IPS DF 6.9 (cell line): ENCODE measurements at regions not wholly inside any gene's neighbourhood (a gene's known extent, or its start where the extent isn't known, plus 50 kb on each side); places are given as distances from the start of the nearest gene placed in this dataset.
"Not testable (repeated sequence)": the region's sequence is repeated elsewhere in the genome, so short reads cannot be mapped to it uniquely, and the experiment has no call there.

Experiments used
- DNase-seq: peaks from one replicate; pipeline ENCODE4 v3.0.0-alpha.2; 2013; ENCODE audit warnings: low read depth, low spot score
- H3K27ac ChIP-seq: one replicate; pipeline ENCODE4 v1.5.1; 2013; ENCODE audit warnings: low read length, control low read depth
- H3K27me3 ChIP-seq: 2 replicates; pipeline ENCODE4 v1.6.1; 2013; ENCODE audit warnings: mild to moderate bottlenecking, low read length; ENCODE audit not compliant: control insufficient read depth, insufficient read depth
- H3K36me3 ChIP-seq: 2 replicates; pipeline ENCODE4 v1.6.1; 2013; ENCODE audit warnings: low read length; ENCODE audit not compliant: control insufficient read depth, insufficient read depth
- H3K4me1 ChIP-seq: 2 replicates; pipeline ENCODE4 v1.6.1; 2013; ENCODE audit warnings: low read length; ENCODE audit not compliant: control insufficient read depth, insufficient read depth
- H3K4me3 ChIP-seq: 2 replicates; pipeline ENCODE4 v1.5.1; 2013; ENCODE audit warnings: mild to moderate bottlenecking, low read length
- H3K9me3 ChIP-seq: 2 replicates; pipeline ENCODE4 v1.6.1; 2013; ENCODE audit warnings: low read length, inconsistent platforms; ENCODE audit not compliant: control insufficient read depth, insufficient read depth
- WGBS: extraction: QIAGEN DNeasy Blood & Tissue Kit; methylation state at CpG from one replicate; pipeline ENCODE4 v1.1.7; 2013; ENCODE audit warnings: mixed read lengths, missing lambda C conversion rate; ENCODE audit not compliant: insufficient read length, insufficient coverage; 5-methylcytosine and 5-hydroxymethylcytosine counted together

DNA sequence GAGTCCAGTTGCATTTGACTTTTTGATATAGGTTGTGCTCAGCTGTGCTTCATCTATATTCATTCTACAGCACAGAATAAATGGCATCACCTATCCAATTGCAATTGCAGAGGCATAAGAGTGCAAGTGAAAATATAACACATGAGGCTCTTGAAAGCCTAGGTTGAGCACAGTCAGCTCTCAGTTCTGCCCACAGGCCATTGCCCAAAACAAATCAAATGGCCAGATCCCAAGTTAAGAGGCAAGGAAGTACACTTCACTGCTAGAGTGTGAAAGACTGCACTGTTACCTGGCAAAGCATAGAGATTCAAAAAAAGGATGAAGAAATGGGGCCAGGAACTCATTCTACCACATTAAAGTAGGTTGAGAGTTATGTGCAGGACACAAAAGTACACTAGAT lies 305.5 kb upstream of the SEMA6A start:
- H3K4me3 ChIP-seq, result no peak overlapping the region
- no peak overlapping the region for H3K27ac ChIP-seq
- H3K9me3 ChIP-seq, result no peaks in the 10 kb centered on the region
- H3K4me1 ChIP-seq, result no peaks in the 10 kb centered on the region
- no peaks in the 10 kb centered on the region for H3K27me3 ChIP-seq
- H3K36me3 ChIP-seq, result no peaks in the 10 kb centered on the region
- no peak for DNase-seq

DNA sequence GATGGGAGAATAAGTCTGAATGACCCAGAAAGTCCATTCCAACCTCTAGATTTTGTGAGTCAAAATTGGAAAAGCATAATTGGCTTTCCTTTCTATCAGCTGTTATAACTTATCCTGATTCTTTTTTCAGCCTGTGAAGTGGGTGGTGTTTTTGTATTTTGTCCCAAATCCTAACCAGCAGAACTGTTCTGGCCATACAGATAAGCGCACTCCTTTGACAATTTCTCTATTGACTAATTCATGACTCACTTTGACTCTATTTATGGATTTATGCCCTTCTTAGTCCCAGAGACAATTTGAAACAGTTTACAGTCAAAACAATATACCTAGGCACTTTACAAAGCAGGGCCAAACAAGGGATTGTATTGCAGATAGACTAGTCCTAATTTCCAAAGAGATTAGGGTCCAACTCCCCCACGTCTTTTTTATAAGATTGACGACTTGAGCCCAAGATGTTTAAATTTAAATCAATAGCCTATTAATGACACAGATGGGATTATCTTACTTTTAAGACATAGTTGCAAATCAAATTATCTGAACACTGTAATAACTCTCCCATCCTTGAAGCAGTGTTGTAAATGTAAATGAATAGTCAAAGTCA lies 301.7 kb upstream of the SEMA6A start:
- H3K36me3 ChIP-seq, result no peaks in the 10 kb centered on the region
- H3K27me3 ChIP-seq, result no peaks in the 10 kb centered on the region
- no peak overlapping the region for H3K4me3 ChIP-seq
- no peak overlapping the region for H3K27ac ChIP-seq
- WGBS, result no CpG with 5 or more reads among the region's 3 CpGs
- H3K9me3 ChIP-seq, result no peaks in the 10 kb centered on the region
- no peaks in the 10 kb centered on the region for H3K4me1 ChIP-seq
- DNase-seq, result no peak

DNA sequence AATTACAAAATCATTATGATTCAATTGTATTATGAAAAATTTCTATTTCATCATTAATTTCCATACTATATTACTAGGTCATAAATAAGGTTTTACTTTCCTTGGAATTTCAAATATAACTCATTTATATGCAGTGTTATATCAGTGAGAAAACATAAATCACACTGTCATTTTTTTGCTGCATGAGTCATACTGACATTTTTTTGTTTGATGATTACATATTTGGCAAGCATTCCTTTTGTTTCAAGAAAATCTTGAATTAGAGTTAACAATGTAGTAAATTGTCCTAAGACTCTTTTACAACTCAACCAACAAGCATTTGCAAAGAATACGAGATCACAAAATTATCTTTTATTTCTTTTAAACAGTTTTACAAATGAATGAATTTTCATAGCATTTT lies 298.4 kb upstream of the SEMA6A start:
- no CpG with 5 or more reads among the region's 1 CpG for WGBS
- no peaks in the 10 kb centered on the region for H3K9me3 ChIP-seq
- 0 out of 2 replicates have a peak, but pooled peaks cover under 1% of the 10 kb centered on the region for H3K4me1 ChIP-seq
- no peak overlapping the region for H3K27ac ChIP-seq
- no peaks in the 10 kb centered on the region for H3K27me3 ChIP-seq
- DNase-seq, result no peak
- H3K4me3 ChIP-seq, result no peak overlapping the region
- no peaks in the 10 kb centered on the region for H3K36me3 ChIP-seq

DNA sequence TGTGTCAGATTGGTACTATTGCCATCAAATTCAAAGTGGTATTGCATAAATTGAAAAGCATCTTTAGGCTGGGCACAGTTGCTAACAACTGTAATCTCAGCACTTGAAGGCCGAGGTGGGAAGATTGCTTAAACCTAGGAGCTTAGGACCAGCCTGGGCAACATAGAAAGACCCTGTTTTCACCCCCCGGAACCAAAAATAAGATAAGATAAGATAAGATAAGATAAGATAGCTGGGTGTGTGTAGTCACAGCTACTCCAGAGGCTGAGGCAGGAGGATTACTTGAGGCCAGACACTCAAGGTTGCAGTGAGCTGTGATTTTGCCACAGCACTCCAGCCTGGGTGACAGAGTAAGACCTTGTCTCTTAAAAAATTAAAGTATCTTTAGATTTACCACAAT lies 297.9 kb upstream of the SEMA6A start:
- H3K4me1 ChIP-seq, result 0 out of 2 replicates have a peak, but pooled peaks cover 1% of the 10 kb centered on the region
- no peak for DNase-seq
- no peaks in the 10 kb centered on the region for H3K36me3 ChIP-seq
- no peaks in the 10 kb centered on the region for H3K27me3 ChIP-seq
- H3K9me3 ChIP-seq, result no peaks in the 10 kb centered on the region
- no peak overlapping the region for H3K27ac ChIP-seq
- no CpG with 5 or more reads among the region's 2 CpGs for WGBS
- no peak overlapping the region for H3K4me3 ChIP-seq

DNA sequence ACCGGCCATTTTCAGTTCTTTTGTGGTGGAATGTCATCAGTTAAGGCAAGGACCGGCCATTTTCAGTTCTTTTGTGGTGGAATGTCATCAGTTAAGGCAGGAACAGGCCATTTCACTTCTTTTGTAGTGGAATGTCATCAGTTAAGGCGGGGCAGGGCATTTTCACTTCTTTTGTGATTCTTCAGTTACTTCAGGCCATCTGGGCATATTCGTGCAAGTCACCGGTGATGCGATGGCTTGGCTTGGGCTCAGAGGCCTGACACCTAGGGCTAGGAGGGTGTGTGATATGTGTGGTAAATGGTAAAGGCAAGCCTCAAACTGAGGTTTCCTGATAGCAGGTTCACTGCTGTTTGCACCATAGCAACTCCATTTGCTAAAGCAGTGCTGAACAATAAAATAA lies 293.2 kb upstream of the SEMA6A start:
- H3K36me3 ChIP-seq, DNase-seq, H3K4me1 ChIP-seq, H3K27me3 ChIP-seq, H3K4me3 ChIP-seq, H3K9me3 ChIP-seq, H3K27ac ChIP-seq: not testable (repeated sequence)
- no CpG with 5 or more reads among the region's 6 CpGs for WGBS

DNA sequence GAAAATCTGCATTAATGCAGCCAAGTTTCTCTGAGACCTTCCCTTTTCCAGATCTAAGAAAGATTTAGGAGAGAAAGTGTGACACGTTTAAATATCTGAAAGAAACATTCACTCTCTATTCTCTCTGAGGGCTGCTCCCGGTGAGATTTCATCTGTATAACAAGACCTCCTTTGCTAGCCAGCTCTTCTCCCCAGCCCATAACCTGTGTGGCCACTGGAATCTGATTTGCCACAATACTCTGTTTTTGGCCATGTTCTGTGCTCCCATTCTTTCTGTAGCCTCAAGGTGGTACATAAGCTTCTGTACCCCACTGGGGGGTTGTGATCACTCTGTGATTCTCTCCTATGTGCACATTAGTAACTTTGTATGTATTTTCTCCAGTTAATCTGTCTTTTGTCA lies 291.0 kb upstream of the SEMA6A start:
- peaks cover 5% of the 10 kb centered on the region; the same call in 1 of the 2 replicates for H3K4me1 ChIP-seq
- no peak overlapping the region for H3K27ac ChIP-seq
- WGBS, result no CpG with 5 or more reads among the region's 2 CpGs

DNA sequence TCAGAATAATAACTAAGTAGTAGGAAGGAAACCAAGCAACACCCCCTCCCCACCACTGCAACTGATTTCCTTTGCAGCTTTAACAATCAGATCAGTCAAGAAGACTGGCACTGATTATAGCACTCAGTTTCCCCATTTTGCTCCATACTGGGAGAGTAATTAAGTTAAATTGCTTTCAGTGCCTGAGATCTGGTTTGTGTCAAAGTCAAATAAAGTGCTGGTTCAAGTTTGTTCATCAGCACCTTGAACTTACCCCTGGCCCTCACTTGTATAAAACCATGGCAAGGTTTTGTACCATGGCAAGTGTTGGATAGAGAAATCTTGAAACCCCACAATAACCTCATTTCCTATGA lies 290.2 kb upstream of the SEMA6A start:
- no peak for DNase-seq
- H3K36me3 ChIP-seq, result no peaks in the 10 kb centered on the region
- peaks cover 5% of the 10 kb centered on the region; the same call in 1 of the 2 replicates for H3K4me1 ChIP-seq
- H3K27ac ChIP-seq, result peak overlapping the region; percentile 84
- no peaks in the 10 kb centered on the region for H3K9me3 ChIP-seq
- H3K27me3 ChIP-seq, result no peaks in the 10 kb centered on the region
- H3K4me3 ChIP-seq, result no peak overlapping the region

More for the DNA sequence above, 291.0 kb upstream of the SEMA6A start:
- Histone ChIP-seq H3K9me3 (no peaks in the 10 kb centered on the region), H3K27me3 (no peaks in the 10 kb centered on the region), H3K4me3 (no peak overlapping the region), H3K36me3 (no peaks in the 10 kb centered on the region)
- no peak for DNase-seq

DNA sequence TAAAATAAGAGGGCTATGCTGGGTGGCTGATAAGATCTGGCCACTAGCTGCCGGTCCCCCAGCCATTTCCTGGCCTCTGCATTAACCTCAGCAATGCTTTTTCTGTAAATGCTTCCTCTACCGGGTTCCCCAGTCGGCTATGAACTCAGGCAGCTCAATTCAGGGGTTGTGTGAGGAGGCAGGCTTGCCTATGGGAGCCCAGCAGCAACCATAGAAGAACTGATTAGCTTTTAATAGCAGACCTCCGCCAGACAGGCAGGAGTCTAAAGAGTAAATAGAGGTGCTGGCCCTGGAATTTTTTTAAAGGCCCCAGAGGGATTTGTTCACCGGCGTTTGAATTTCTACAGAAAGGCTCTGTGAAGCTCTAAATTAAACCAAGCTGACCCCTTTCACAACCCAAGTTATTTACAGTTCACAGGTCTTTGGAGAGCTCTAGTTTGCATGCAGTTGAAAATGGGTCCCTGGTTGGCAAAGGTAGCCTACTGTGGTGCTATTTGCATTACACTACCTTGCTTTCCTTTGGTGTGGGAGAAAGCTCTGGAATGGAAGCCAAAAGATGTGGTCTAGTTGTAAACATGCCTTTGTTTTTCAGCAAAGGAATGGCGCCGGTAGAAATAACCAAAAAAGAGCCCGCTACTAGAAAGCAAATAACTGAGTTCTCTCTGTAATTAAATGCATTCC lies 289.7 kb upstream of the SEMA6A start:
- H3K9me3 ChIP-seq, result no peaks in the 10 kb centered on the region
- no peak overlapping the region for H3K4me3 ChIP-seq
- no peaks in the 10 kb centered on the region for H3K36me3 ChIP-seq
- DNase-seq, result peak; percentile 90
- H3K27me3 ChIP-seq, result no peaks in the 10 kb centered on the region
- H3K27ac ChIP-seq, result peak overlapping the region; percentile 43
- WGBS, result no CpG with 5 or more reads among the region's 9 CpGs
- H3K4me1 ChIP-seq, result peaks cover 5% of the 10 kb centered on the region; the same call in 1 of the 2 replicates

DNA sequence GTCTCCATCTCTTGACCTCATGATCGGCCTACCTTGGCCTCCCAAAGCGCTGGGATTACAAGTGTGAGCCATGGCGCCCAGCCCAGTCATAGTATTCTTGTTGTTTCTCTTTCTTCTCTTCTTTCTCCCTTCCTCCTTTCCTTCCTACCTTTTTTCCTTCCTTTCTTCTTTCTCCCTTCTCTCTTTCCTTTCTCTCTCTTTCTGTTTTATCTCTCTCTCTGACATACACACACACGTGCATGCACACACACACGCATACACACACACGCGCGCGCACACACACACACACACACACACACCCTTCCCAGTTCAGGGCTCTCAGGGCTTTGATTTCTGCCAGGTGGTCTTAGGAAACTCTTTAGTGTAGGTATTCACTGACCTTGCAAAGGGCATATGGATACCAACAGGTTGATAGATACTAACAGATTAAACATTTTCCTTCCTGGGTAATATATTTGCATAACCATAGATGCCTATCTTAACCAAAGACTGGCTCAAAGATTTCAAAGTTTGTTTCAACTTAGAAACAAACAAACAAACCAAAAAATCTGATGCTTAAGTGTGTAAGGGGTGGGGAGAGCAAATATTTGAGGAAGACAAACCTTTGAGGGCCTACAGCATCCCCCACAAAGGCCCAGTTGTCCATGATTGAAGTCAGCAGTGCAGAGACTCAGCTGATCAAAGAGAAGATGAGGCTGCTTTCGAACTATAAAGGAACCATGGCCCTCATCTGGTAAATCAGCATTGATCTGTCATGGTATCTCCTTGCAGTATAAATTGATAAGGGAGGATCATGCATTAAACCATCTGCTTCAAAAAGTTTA lies 288.2 kb upstream of the SEMA6A start:
- Histone ChIP-seq H3K4me3 (no peak overlapping the region), H3K9me3 (no peaks in the 10 kb centered on the region), H3K4me1 (peaks cover 4% of the 10 kb centered on the region; the same call in 1 of the 2 replicates), H3K27me3 (no peaks in the 10 kb centered on the region), H3K27ac (no peak overlapping the region), H3K36me3 (no peaks in the 10 kb centered on the region)
- no CpG with 5 or more reads among the region's 10 CpGs for WGBS
- no peak for DNase-seq

DNA sequence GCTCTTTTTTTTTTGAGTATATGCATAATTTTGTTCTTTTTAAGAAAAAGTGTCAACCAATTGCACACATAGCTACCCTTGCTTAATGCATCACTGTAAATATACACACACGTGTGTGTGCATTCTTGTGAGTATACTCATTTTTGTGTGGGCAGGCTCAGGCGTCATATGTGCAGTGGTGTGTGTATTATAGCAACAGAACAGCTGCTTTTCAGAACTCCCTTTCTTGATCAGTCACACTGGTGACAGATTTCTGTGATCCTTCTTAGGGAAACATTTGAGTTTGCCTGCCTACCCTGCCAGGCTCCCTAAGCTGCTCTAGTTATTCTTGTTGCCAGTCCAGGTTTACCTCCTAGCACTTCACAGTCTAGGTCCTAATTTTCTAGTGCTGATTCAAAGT lies 287.0 kb upstream of the SEMA6A start:
- no CpG with 5 or more reads among the region's 2 CpGs for WGBS
- no peaks in the 10 kb centered on the region for H3K27me3 ChIP-seq
- no peaks in the 10 kb centered on the region for H3K9me3 ChIP-seq
- no peaks in the 10 kb centered on the region for H3K36me3 ChIP-seq
- H3K4me1 ChIP-seq, result peaks cover 3% of the 10 kb centered on the region; the same call in 1 of the 2 replicates
- no peak for DNase-seq
- no peak overlapping the region for H3K4me3 ChIP-seq
- no peak overlapping the region for H3K27ac ChIP-seq
